Upper lobe of right lung (tissue), 1 donor: ENCODE measurements at regions not wholly inside any gene's neighbourhood (a gene's known extent, or its start where the extent isn't known, plus 50 kb on each side); places are given as distances from the start of the nearest gene placed in this dataset.

Experiments used
- ATAC-seq: fragments of 200-7000 bp; cut with Tn5 transposase; one replicate; pipeline ENCODE4 v1.9.1; 2020; ENCODE audit warnings: mild to moderate bottlenecking, moderate library complexity
- DNase-seq: peaks from one replicate; pipeline ENCODE4 v3.0.0-alpha.2; 2020
- H3K27ac ChIP-seq: fragments of 200-600 bp; one replicate; pipeline ENCODE4 v1.8.0; 2022
- H3K27me3 ChIP-seq: fragments of 200-600 bp; one replicate; pipeline ENCODE4 v1.8.0; 2022; ENCODE audit warnings: mild to moderate bottlenecking
- H3K36me3 ChIP-seq: fragments of 200-600 bp; one replicate; pipeline ENCODE4 v1.8.0; 2022
- H3K4me1 ChIP-seq: fragments of 200-600 bp; one replicate; pipeline ENCODE4 v1.8.0; 2022
- H3K4me3 ChIP-seq: fragments of 200-600 bp; one replicate; pipeline ENCODE4 v1.8.0; 2022; ENCODE audit warnings: mild to moderate bottlenecking
- H3K9me3 ChIP-seq: fragments of 200-600 bp; one replicate; pipeline ENCODE4 v1.8.0; 2022
- intact Hi-C: fragments of 100-400 bp; cut with DNase I; formaldehyde crosslinking; loops from one replicate; pipeline ENCODE4 v1.11.0; 2022
- TF ChIP-seq, protein P1 (sequence below): fragments of 200-600 bp; IDR thresholded peaks from one replicate; pipeline ENCODE4 v1.8.0; 2022; ENCODE audit warnings: antibody characterized with exemption
- donor health status: DM: no; HTN: yes; CAD: no; lungs with severe emphysema.

DNA sequence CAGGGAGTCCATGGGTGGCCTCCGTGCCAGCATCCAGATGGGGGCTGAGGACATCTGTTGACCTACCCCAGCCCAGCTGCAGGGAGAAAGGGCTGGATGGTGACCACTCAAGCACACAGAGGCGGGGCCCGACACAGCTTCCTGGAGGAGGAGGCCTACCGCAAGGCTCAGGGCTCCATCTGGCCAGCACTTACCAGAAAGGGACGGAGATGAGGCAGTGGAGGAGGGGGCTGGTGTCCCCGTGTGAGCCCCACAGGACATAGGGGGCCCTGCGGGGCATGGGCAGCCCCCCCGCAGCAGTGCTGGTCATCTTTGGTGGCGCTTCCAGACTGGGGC is 147.5 kb upstream of the CIBAR2 start:
- H3K27ac ChIP-seq: no peak overlapping the region
- H3K4me1 ChIP-seq: no peaks in the 10 kb centered on the region
- H3K9me3 ChIP-seq: no peaks in the 10 kb centered on the region
- ATAC-seq: no peak
- no peak overlapping the region for H3K4me3 ChIP-seq
- no peak for DNase-seq
- intact Hi-C loops: loop anchor here (10.0 kb wide), 1 partner anchor 145 kb away; the partner anchor contains the start of gene CIBAR2
- H3K27me3 ChIP-seq: no peaks in the 10 kb centered on the region
- no peaks in the 10 kb centered on the region for H3K36me3 ChIP-seq
- TF ChIP-seq, protein P1, sequence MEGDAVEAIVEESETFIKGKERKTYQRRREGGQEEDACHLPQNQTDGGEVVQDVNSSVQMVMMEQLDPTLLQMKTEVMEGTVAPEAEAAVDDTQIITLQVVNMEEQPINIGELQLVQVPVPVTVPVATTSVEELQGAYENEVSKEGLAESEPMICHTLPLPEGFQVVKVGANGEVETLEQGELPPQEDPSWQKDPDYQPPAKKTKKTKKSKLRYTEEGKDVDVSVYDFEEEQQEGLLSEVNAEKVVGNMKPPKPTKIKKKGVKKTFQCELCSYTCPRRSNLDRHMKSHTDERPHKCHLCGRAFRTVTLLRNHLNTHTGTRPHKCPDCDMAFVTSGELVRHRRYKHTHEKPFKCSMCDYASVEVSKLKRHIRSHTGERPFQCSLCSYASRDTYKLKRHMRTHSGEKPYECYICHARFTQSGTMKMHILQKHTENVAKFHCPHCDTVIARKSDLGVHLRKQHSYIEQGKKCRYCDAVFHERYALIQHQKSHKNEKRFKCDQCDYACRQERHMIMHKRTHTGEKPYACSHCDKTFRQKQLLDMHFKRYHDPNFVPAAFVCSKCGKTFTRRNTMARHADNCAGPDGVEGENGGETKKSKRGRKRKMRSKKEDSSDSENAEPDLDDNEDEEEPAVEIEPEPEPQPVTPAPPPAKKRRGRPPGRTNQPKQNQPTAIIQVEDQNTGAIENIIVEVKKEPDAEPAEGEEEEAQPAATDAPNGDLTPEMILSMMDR: no peak

DNA sequence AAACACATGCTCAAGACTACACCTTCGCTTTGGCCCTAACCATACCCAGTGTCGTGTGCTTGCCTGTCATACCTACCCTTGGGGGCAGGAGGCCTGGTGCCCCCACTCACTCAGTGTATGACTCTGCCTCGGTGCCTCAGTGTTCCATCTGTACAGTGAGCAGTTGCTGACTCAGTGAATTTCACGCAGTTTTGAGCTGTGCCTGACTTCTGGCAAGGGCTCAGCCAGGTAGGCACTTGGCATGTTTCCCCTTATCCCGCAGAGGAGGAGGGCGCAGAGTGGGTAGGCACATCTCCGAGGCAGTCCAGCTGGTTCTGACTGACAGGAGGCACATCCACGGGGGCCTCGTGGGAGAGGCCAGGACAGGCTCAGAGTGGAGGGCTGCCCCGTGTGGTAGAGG is 148.9 kb upstream of the CIBAR2 start:
- ATAC-seq (no peak), DNase-seq (no peak)
- intact Hi-C loops: no loop called here
- H3K27ac ChIP-seq: no peak overlapping the region
- no peaks in the 10 kb centered on the region for H3K36me3 ChIP-seq
- H3K4me1 ChIP-seq: no peaks in the 10 kb centered on the region
- H3K27me3 ChIP-seq: no peaks in the 10 kb centered on the region
- TF ChIP-seq, protein P1: no peak
- no peaks in the 10 kb centered on the region for H3K9me3 ChIP-seq
- H3K4me3 ChIP-seq: no peak overlapping the region

DNA sequence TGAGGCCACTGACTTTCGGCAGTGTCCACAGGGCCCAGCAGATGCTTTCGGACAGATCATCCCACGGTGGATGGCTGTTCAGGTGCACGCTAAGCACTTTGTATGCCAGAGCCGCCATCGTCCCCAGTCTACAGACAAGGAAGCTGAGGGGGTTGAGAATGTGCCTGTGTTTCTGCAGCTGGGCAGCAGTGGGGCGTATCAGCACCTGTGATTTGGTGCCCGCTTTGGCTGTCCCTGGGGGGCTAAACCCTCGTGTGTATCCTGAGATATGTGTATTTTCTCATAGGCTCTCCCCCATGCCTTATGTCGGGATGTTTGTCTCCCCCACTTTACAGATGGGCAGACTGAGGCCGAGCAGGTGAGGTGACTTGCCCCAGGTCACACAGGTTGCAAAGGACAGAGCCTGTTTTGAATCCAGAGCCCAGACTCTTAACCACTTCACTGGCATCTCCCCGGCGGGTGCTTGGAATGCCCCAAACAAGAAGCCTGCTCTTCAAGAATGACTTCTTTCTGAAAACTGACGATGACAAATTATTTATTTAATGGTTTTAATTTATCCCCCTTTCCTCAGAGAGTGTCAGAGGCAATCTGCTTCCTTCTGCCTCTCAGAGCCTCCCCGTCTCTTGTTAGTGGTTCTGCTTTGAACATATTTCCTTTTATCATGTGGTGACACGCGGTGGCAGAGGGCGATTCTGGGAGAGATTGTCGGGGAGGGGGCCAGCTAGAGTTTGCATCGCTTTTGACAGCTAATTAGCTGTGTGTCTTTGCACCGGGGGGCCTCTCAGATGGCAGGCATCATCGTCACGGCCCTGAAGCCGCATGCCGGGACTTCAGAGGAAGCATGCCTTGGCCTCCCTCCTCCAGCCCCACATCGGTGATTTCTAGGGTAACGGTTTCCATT is 149.6 kb upstream of the CIBAR2 start:
- Histone ChIP-seq H3K36me3 (no peaks in the 10 kb centered on the region), H3K9me3 (no peaks in the 10 kb centered on the region), H3K4me1 (no peaks in the 10 kb centered on the region), H3K27me3 (no peaks in the 10 kb centered on the region), H3K4me3 (no peak overlapping the region), H3K27ac (peak overlapping the region; percentile 42)
- no peak for DNase-seq
- intact Hi-C loops: no loop called here
- ATAC-seq: no peak
- TF ChIP-seq, protein P1: no peak

DNA sequence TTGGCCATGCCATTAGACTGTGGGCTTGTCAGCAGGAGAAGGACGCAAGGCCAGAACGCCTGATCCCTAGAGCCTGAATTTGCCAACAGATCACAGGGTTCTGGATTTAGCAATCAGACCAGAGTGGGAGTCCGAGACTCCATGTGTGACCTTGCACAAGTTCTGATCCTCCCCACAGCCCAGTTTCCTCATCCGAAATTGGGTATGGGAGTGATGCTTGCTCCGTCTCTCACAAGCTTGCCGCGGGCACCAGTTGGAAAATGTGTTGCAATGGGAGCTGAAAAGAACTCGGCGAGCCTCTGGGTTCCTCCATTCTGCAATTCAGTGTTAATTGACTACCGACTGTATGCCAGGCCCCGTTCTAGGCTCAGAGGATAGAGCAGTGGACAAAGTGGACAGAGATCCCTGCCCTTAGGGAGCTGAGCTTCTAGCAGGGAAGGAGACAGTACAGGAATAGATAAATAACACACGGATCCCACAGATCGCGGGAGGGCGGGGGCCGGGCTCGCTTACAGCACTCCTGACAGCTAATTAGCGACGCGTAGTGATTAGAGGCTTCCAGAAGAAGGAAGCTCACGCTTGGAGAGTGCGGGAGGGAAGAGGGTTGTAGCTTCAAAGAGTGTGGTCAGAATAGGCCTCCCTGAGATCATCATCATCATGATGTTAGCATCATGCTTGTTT is 150.4 kb upstream of the CIBAR2 start:
- Histone ChIP-seq H3K9me3 (no peaks in the 10 kb centered on the region), H3K27ac (peak overlapping the region; percentile 42), H3K36me3 (no peaks in the 10 kb centered on the region), H3K4me3 (no peak overlapping the region), H3K4me1 (no peaks in the 10 kb centered on the region), H3K27me3 (no peaks in the 10 kb centered on the region)
- ATAC-seq (peak; percentile 70), DNase-seq (peak; percentile 75)
- intact Hi-C loops: no loop called here
- TF ChIP-seq, protein P1: no peak

DNA sequence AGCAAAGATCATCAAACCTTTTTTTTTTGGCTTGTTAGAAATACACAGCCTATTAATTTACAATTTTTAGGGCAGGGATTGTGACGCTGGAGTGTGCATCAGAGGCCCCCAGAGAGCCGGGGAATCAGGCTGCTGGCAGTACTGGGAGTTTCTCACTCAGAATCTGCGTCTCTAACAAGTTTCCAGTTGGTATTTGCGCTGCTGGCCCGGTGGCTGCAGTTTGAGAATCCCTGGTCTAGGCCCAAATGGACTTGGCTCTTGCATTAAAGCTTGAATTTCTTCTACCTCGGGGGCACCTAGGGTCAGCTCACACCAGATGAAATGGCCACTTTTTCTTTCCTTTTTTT is 150.9 kb upstream of the CIBAR2 start:
- Histone ChIP-seq H3K4me1 (no peaks in the 10 kb centered on the region), H3K27ac (no peak overlapping the region), H3K9me3 (no peaks in the 10 kb centered on the region), H3K4me3 (no peak overlapping the region), H3K36me3 (no peaks in the 10 kb centered on the region), H3K27me3 (no peaks in the 10 kb centered on the region)
- intact Hi-C loops: no loop called here
- TF ChIP-seq, protein P1: no peak
- ATAC-seq: no peak
- DNase-seq: no peak
